B cell (primary cell): ENCODE measurements at regions not wholly inside any gene's neighbourhood (a gene's known extent, or its start where the extent isn't known, plus 50 kb on each side); places are given as distances from the start of the nearest gene placed in this dataset.

ENCODE experiments used
- ATAC-seq: fragments of 200-7000 bp; cut with Tn5 transposase; one replicate; pipeline ENCODE4 v1.10.0; 2021; ENCODE audit warnings: low read depth, mild to moderate bottlenecking, moderate number of reproducible peaks, moderate library complexity
- CTCF ChIA-PET: fragments of 350-600 bp; sonication (Branson Sonifier 250); formaldehyde crosslinking; loops from one replicate; lab custom pipeline; 2021; ENCODE audit warnings: antibody characterized with exemption, inconsistent platforms; lab: Charles Lee
- POLR2A ChIA-PET: fragments of 350-600 bp; sonication (Branson Sonifier 250); formaldehyde crosslinking; loops from one replicate; lab custom pipeline; 2021; ENCODE audit warnings: antibody characterized with exemption; lab: Charles Lee
- DNase-seq: peaks from one replicate; pipeline ENCODE4 v3.0.0; 2013
- H2AFZ ChIP-seq: 2 replicates; pipeline ENCODE4 v1.6.1; 2012; ENCODE audit warnings: mild to moderate bottlenecking, low read depth, low read length; ENCODE audit not compliant: insufficient read depth, poor library complexity, severe bottlenecking
- H3K27ac ChIP-seq, 2 donors: 1 replicate in 1 of 2; 2 replicates in 1 of 2; pipeline ENCODE4 v1.5.1; 2012 to 2013; ENCODE audit warnings: low read length in 2 of 2, mild to moderate bottlenecking in 2 of 2, moderate library complexity in 1 of 2
- H3K27me3 ChIP-seq, 4 experiments: fragments of 200-600 bp in 1 of 4; sonication (generic) in 1 of 4; replicated peaks in 1 of 4; 1 replicate in 2 of 4; 2 replicates in 2 of 4; pipeline versions ENCODE4 v1.6.1 to v1.7.0; 2013 to 2016; ENCODE audit warnings: low read length in 3 of 4, mild to moderate bottlenecking in 2 of 4, mixed read lengths in 1 of 4, moderate library complexity in 1 of 4; ENCODE audit not compliant: insufficient read depth in 4 of 4, control insufficient read depth in 3 of 4; ENCODE audit errors: control extremely low read depth in 1 of 4
- H3K36me3 ChIP-seq, 2 experiments: replicated peaks in 1 of 2; 1 replicate in 1 of 2; 2 replicates in 1 of 2; pipeline versions ENCODE4 v1.6.1 to v1.7.1; 2013; ENCODE audit warnings: low read length in 1 of 2; ENCODE audit not compliant: insufficient read depth in 2 of 2, control insufficient read depth in 1 of 2; ENCODE audit errors: control extremely low read depth in 1 of 2, extremely low read depth in 1 of 2
- H3K4me1 ChIP-seq, 2 donors: fragments of 200-600 bp in 1 of 2; sonication (generic) in 1 of 2; 1 replicate in 1 of 2; 2 replicates in 1 of 2; pipeline versions ENCODE4 v1.5.1 to v1.6.1; 2013 to 2017; ENCODE audit warnings: low read length in 2 of 2; ENCODE audit not compliant: control insufficient read depth in 2 of 2, insufficient read depth in 2 of 2
- H3K4me2 ChIP-seq: replicated peaks from 2 replicates; pipeline ENCODE3; 2012; ENCODE audit warnings: mild to moderate bottlenecking, low read depth, low read length; ENCODE audit not compliant: poor library complexity, severe bottlenecking
- H3K4me3 ChIP-seq, 5 experiments: fragments of 200-600 bp in 1 of 5; sonication (generic) in 1 of 5; 1 replicate in 3 of 5; 2 replicates in 2 of 5; pipeline versions ENCODE4 v1.5.1 to v1.7.0; 2011 to 2016; ENCODE audit warnings: low read length in 4 of 5, mild to moderate bottlenecking in 4 of 5, low read depth in 2 of 5, control low read depth in 1 of 5, moderate library complexity in 1 of 5; ENCODE audit not compliant: insufficient read depth in 1 of 5; ENCODE audit errors: control extremely low read depth in 1 of 5, extremely low read depth in 1 of 5
- H3K79me2 ChIP-seq: fragments of 200-600 bp; sonication (generic); one replicate; pipeline ENCODE4 v1.6.0; 2016; ENCODE audit warnings: low read length; ENCODE audit not compliant: control insufficient read depth, insufficient read depth
- H3K9ac ChIP-seq: fragments of 200-600 bp; sonication (generic); 2 replicates; pipeline ENCODE4 v1.6.1; 2017; ENCODE audit warnings: mild to moderate bottlenecking, low read length, moderate library complexity
- H3K9me3 ChIP-seq, 3 donors: one replicate each; pipeline versions ENCODE4 v1.6.1 to v1.7.1; 2013; ENCODE audit warnings: low read length in 2 of 3; ENCODE audit not compliant: control insufficient read depth in 2 of 3, insufficient read depth in 1 of 3; ENCODE audit errors: control extremely low read depth in 1 of 3
- H4K20me1 ChIP-seq: 2 replicates; pipeline ENCODE4 v1.6.0; 2012; ENCODE audit warnings: mild to moderate bottlenecking, low read length; ENCODE audit not compliant: insufficient read depth, control insufficient read depth, poor library complexity, severe bottlenecking
- H3K27ac Mint-ChIP-seq: one replicate; pipeline ENCODE4 v1.8.0; 2021; ENCODE audit warnings: mixed read lengths
- H3K27me3 Mint-ChIP-seq: one replicate; pipeline ENCODE4 v1.8.0; 2021; ENCODE audit warnings: mixed read lengths
- H3K4me1 Mint-ChIP-seq: one replicate; pipeline ENCODE4 v1.8.0; 2021; ENCODE audit warnings: mixed read lengths
- H3K4me3 Mint-ChIP-seq: one replicate; pipeline ENCODE4 v1.8.0; 2021; ENCODE audit warnings: mixed read lengths
- H3K9me3 Mint-ChIP-seq: one replicate; pipeline ENCODE4 v1.8.0; 2022; ENCODE audit warnings: mixed read lengths; ENCODE audit not compliant: insufficient read depth
- EZH2 ChIP-seq: IDR thresholded peaks from 2 replicates; pipeline ENCODE4 v1.6.1; 2012; ENCODE audit warnings: borderline replicate concordance, low read depth, mild to moderate bottlenecking, moderate library complexity, low read length; ENCODE audit not compliant: insufficient read depth, poor library complexity, severe bottlenecking
- WGBS: methylation state at CpG from one replicate; pipeline ENCODE4 v1.1.5; 2013; ENCODE audit warnings: missing lambda C conversion rate; ENCODE audit not compliant: insufficient coverage; 5-methylcytosine and 5-hydroxymethylcytosine counted together
- intact Hi-C: fragments of 100-400 bp; cut with micrococcal nuclease; formaldehyde crosslinking; loops from one replicate; pipeline ENCODE4 v1.10.0; 2022
- TF ChIP-seq, protein P1 (sequence below): fragments of 200-600 bp; IDR thresholded peaks from one replicate; pipeline ENCODE4 v1.8.0; 2022; ENCODE audit warnings: antibody characterized with exemption, mild to moderate bottlenecking

DNA sequence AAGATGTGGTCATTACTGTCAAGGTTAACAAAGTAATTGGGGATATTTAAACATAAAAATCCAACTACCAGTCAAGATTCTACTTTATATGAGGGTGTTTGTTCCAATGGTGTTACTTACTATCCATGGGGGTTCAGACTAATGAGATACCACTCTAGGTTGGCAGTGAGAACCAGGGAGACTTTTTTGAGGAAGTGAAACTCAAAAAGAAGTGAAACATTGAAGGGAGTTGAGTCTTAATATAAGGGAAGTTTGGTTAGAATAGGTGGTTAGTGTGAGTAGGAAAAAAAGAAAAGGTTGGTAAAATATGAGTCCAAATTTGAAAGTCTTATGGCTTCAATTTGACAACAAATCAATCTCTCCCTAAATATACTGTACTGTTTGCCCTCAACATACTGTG, 123.6 kb upstream of the ANK3 start:
- ChIA-PET CTCF (no interaction called here), POLR2A (no interaction called here)
- H3K9me3 ChIP-seq = no peaks in the 10 kb centered on the region
- peaks cover 2% of the 10 kb centered on the region for H3K27me3 Mint-ChIP-seq
- no peak overlapping the region for H3K9ac ChIP-seq
- peaks cover 7 to 8% of the 10 kb centered on the region in 2 donors for H3K4me1 ChIP-seq
- H3K36me3 ChIP-seq = no peaks in the 10 kb centered on the region
- no peaks in the 10 kb centered on the region for H3K27me3 ChIP-seq
- H3K4me3 ChIP-seq = no peak overlapping the region
- peak; percentile 55 for DNase-seq
- no peaks in the 10 kb centered on the region for H3K79me2 ChIP-seq
- H3K4me1 Mint-ChIP-seq = peaks cover 18% of the 10 kb centered on the region
- intact Hi-C loops = loop anchor here (10.0 kb wide), 1 partner anchor 58 kb away; no protein-coding TSS in a partner anchor
- H3K9me3 Mint-ChIP-seq = no peaks in the 10 kb centered on the region
- no peak overlapping the region for H3K27ac Mint-ChIP-seq
- no peak overlapping the region for H3K27ac ChIP-seq
- no peak overlapping the region for H2AFZ ChIP-seq
- H3K4me2 ChIP-seq = no peak overlapping the region
- TF ChIP-seq, protein P1, sequence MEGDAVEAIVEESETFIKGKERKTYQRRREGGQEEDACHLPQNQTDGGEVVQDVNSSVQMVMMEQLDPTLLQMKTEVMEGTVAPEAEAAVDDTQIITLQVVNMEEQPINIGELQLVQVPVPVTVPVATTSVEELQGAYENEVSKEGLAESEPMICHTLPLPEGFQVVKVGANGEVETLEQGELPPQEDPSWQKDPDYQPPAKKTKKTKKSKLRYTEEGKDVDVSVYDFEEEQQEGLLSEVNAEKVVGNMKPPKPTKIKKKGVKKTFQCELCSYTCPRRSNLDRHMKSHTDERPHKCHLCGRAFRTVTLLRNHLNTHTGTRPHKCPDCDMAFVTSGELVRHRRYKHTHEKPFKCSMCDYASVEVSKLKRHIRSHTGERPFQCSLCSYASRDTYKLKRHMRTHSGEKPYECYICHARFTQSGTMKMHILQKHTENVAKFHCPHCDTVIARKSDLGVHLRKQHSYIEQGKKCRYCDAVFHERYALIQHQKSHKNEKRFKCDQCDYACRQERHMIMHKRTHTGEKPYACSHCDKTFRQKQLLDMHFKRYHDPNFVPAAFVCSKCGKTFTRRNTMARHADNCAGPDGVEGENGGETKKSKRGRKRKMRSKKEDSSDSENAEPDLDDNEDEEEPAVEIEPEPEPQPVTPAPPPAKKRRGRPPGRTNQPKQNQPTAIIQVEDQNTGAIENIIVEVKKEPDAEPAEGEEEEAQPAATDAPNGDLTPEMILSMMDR = no peak
- TF ChIP-seq EZH2 = no peak
- peak; percentile 58 for ATAC-seq
- no peaks in the 10 kb centered on the region for H4K20me1 ChIP-seq
- H3K4me3 Mint-ChIP-seq = no peak overlapping the region

DNA sequence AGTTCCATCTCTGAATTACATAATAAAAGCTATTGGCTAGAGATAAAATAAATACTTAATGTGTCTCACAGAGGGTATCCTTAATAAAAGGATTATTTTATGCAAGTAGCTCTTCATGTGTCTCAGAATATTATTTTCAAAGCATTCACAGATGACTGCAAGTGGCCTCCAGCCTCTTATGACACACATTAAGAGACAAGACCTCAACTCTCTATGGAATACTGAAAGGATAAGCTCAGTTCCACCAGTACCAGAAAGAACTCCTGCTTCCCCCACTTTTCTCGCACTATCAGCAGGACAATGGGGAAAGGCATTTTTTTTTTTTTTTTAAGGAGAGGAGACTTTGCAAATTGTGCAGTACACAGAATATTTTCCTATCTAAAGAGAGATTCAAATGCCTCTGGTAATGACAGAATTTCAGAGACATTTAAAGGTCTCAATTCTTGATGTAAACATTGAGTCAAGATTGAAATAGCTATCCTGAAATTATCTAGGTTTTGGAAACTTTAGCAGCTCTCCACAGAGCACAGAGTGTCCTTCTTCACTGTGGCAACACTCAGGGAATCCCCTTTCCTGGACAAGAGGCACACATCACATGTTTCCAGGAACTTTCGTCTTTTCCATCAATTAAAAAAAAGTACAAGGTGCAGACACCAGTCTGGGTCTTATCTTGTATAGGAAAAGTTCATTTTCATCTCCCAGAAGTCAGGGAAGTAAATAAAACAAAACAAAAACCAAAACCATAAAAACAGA, 122.0 kb upstream of the ANK3 start:
- POLR2A ChIA-PET = no interaction called here
- Mint-ChIP-seq H3K4me1 (peaks cover 18% of the 10 kb centered on the region), H3K9me3 (no peaks in the 10 kb centered on the region), H3K4me3 (no peak overlapping the region), H3K27me3 (peaks cover 2% of the 10 kb centered on the region), H3K27ac (no peak overlapping the region)
- no peak overlapping the region for H3K4me3 ChIP-seq
- DNase-seq (no peak), ATAC-seq (no peak)
- TF ChIP-seq, protein P1 = no peak
- no peak for TF ChIP-seq EZH2
- H3K9me3 ChIP-seq = no peaks in the 10 kb centered on the region
- H3K36me3 ChIP-seq = no peaks in the 10 kb centered on the region
- intact Hi-C loops = loop anchor here (10.0 kb wide), 1 partner anchor 57 kb away; no protein-coding TSS in a partner anchor
- no peak overlapping the region for H2AFZ ChIP-seq
- peaks cover 7 to 8% of the 10 kb centered on the region in 2 donors for H3K4me1 ChIP-seq
- no CpG with 5 or more reads among the region's 2 CpGs for WGBS
- CTCF ChIA-PET = interaction anchor here (0.7 kb wide), 1 partner anchor 908 kb away, joined by 3 read pairs; no protein-coding TSS in a partner anchor
- H3K27me3 ChIP-seq = no peaks in the 10 kb centered on the region
- no peak overlapping the region for H3K9ac ChIP-seq
- H3K4me2 ChIP-seq = no peak overlapping the region
- no peaks in the 10 kb centered on the region for H4K20me1 ChIP-seq
- no peak overlapping the region for H3K27ac ChIP-seq
- no peaks in the 10 kb centered on the region for H3K79me2 ChIP-seq
